ENCODE measurements at regions not wholly inside any gene's neighbourhood (a gene's known extent, or its start where the extent isn't known, plus 50 kb on each side); places are given as distances from the start of the nearest gene placed in this dataset.

DNA sequence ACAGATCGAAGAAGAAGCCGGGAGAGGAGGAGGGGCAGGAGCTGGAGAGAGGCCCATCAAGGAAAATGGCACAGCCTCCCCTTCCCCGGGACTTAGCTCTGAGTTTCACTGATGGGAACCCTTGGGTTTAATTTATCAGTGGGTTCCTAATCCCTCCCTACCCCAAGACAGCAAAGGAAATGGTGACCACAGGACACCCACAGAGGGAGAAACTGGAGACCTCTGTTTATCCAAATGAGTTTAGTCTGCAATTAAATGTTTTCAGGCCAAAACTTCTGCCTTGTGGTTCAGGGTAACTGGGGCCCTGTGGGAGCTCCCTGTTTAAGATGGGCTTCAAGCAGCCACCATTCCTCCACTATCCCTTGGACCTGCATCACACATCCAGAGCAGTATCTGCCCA lies 190.8 kb upstream of the TOPAZ1 start:
- no peak for DNase-seq
- no peak overlapping the region for H3K27ac ChIP-seq

GRCh38 chr3:44055951-44056350 lies 185.7 kb upstream of the TOPAZ1 start:
- Histone ChIP-seq H3K9me3 (no peaks in the 10 kb centered on the region), H3K4me3 (no peak overlapping the region), H3K27ac (no peak overlapping the region), H3K27me3 (ENCODE audit: low read depth) (peaks cover 4% of the 10 kb centered on the region), H3K4me1 (no peaks in the 10 kb centered on the region), H3K36me3 (no peaks in the 10 kb centered on the region)
- intact Hi-C loops (cut with DNase I) = no loop called here
- TF ChIP-seq, protein P1, sequence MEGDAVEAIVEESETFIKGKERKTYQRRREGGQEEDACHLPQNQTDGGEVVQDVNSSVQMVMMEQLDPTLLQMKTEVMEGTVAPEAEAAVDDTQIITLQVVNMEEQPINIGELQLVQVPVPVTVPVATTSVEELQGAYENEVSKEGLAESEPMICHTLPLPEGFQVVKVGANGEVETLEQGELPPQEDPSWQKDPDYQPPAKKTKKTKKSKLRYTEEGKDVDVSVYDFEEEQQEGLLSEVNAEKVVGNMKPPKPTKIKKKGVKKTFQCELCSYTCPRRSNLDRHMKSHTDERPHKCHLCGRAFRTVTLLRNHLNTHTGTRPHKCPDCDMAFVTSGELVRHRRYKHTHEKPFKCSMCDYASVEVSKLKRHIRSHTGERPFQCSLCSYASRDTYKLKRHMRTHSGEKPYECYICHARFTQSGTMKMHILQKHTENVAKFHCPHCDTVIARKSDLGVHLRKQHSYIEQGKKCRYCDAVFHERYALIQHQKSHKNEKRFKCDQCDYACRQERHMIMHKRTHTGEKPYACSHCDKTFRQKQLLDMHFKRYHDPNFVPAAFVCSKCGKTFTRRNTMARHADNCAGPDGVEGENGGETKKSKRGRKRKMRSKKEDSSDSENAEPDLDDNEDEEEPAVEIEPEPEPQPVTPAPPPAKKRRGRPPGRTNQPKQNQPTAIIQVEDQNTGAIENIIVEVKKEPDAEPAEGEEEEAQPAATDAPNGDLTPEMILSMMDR (IDR thresholded peaks at IDR 0.05) = no peak
- no peak for DNase-seq
- no peak for ATAC-seq

More for the DNA sequence above, 190.8 kb upstream of the TOPAZ1 start:
- Histone ChIP-seq H3K4me3 (no peak overlapping the region), H3K27me3 (ENCODE audit: low read depth) (no peaks in the 10 kb centered on the region), H3K9me3 (no peaks in the 10 kb centered on the region), H3K36me3 (no peaks in the 10 kb centered on the region), H3K4me1 (no peaks in the 10 kb centered on the region)
- TF ChIP-seq, protein P1 (IDR thresholded peaks at IDR 0.05) = no peak
- intact Hi-C loops (cut with DNase I) = no loop called here
- ATAC-seq = no peak

GRCh38 chr3:44056446-44057240 lies 185.0 kb upstream of the TOPAZ1 start:
- peaks cover 4% of the 10 kb centered on the region for H3K27me3 ChIP-seq (ENCODE audit: low read depth)
- intact Hi-C loops (cut with DNase I) = no loop called here
- no peak for ATAC-seq
- H3K9me3 ChIP-seq = no peaks in the 10 kb centered on the region
- no peak overlapping the region for H3K4me3 ChIP-seq
- no peak overlapping the region for H3K27ac ChIP-seq
- no peaks in the 10 kb centered on the region for H3K4me1 ChIP-seq
- TF ChIP-seq, protein P1 (IDR thresholded peaks at IDR 0.05) = no peak
- DNase-seq = no peak
- H3K36me3 ChIP-seq = no peaks in the 10 kb centered on the region

- TF ChIP-seq, protein P1 (IDR thresholded peaks at IDR 0.05) = no peak
- ATAC-seq = peak; percentile 58 to 78
- no peaks in the 10 kb centered on the region for H3K36me3 ChIP-seq
- no peaks in the 10 kb centered on the region for H3K4me1 ChIP-seq
- H3K4me3 ChIP-seq = no peak overlapping the region
- peaks cover 4% of the 10 kb centered on the region for H3K27me3 ChIP-seq (ENCODE audit: low read depth)
- H3K27ac ChIP-seq = no peak overlapping the region
- no peaks in the 10 kb centered on the region for H3K9me3 ChIP-seq
- intact Hi-C loops (cut with DNase I) = no loop called here
- no peak for DNase-seq
Observed at GRCh38 chr3:44058022-44058867, 183.4 kb upstream of the TOPAZ1 start.

GRCh38 chr3:44058868-44059203 lies 182.8 kb upstream of the TOPAZ1 start:
- Histone ChIP-seq H3K27ac (no peak overlapping the region), H3K9me3 (no peaks in the 10 kb centered on the region), H3K27me3 (ENCODE audit: low read depth) (peaks cover 4% of the 10 kb centered on the region), H3K4me3 (no peak overlapping the region), H3K36me3 (no peaks in the 10 kb centered on the region), H3K4me1 (no peaks in the 10 kb centered on the region)
- ATAC-seq (no peak), DNase-seq (no peak)
- intact Hi-C loops (cut with DNase I) = no loop called here
- TF ChIP-seq, protein P1 (IDR thresholded peaks at IDR 0.05) = no peak

All from lower lobe of right lung (tissue), 2 donors.